ENCODE measurements at regions not wholly inside any gene's neighbourhood (a gene's known extent, or its start where the extent isn't known, plus 50 kb on each side); places are given as distances from the start of the nearest gene placed in this dataset.

GRCh38 chr10:107336061-107336460 lies 171.6 kb upstream of the SORCS1 start:
- DNase-seq (ENCODE audit: low read depth), result no peak
- TF ChIP-seq CTCF (conservative IDR thresholded peaks at IDR 0.05; ENCODE audit: low read depth, low read length), result no peak
- H3K4me3 ChIP-seq (ENCODE audit: low read depth, low read length), result no peak overlapping the region

- no peak for TF ChIP-seq CTCF (conservative IDR thresholded peaks at IDR 0.05; ENCODE audit: low read depth, low read length)
- DNase-seq (ENCODE audit: low read depth), result no peak
- H3K4me3 ChIP-seq (ENCODE audit: low read depth, low read length), result no peak overlapping the region
Measured at GRCh38 chr10:107317592-107317991, 153.1 kb upstream of the SORCS1 start.

- TF ChIP-seq CTCF (conservative IDR thresholded peaks at IDR 0.05; ENCODE audit: low read depth, low read length), result no peak
- no peak for DNase-seq (ENCODE audit: low read depth)
Measured at GRCh38 chr10:107303203-107303602, 138.7 kb upstream of the SORCS1 start.

GRCh38 chr10:107299606-107300005 lies 135.1 kb upstream of the SORCS1 start:
- no peak overlapping the region for H3K4me3 ChIP-seq (ENCODE audit: low read depth, low read length)
- no peak for DNase-seq (ENCODE audit: low read depth)
- no peak for TF ChIP-seq CTCF (conservative IDR thresholded peaks at IDR 0.05; ENCODE audit: low read depth, low read length)

More at GRCh38 chr10:107303203-107303602, 138.7 kb upstream of the SORCS1 start:
- no peak overlapping the region for H3K4me3 ChIP-seq (ENCODE audit: low read depth, low read length)

- no peak for DNase-seq (ENCODE audit: low read depth)
- no peak overlapping the region for H3K4me3 ChIP-seq (ENCODE audit: low read depth, low read length)
- no peak for TF ChIP-seq CTCF (conservative IDR thresholded peaks at IDR 0.05; ENCODE audit: low read depth, low read length)
Measured at GRCh38 chr10:107284187-107284586, 119.7 kb upstream of the SORCS1 start.

- no peak overlapping the region for H3K4me3 ChIP-seq (ENCODE audit: low read depth, low read length)
- no peak for TF ChIP-seq CTCF (conservative IDR thresholded peaks at IDR 0.05; ENCODE audit: low read depth, low read length)
- no peak for DNase-seq (ENCODE audit: low read depth)
Measured at GRCh38 chr10:107280293-107280692, 115.8 kb upstream of the SORCS1 start.

GRCh38 chr10:107277591-107277990 lies 113.1 kb upstream of the SORCS1 start:
- DNase-seq (ENCODE audit: low read depth), result no peak
- no peak overlapping the region for H3K4me3 ChIP-seq (ENCODE audit: low read depth, low read length)
- no peak for TF ChIP-seq CTCF (conservative IDR thresholded peaks at IDR 0.05; ENCODE audit: low read depth, low read length)
